H9 (cell line): ENCODE measurements at regions not wholly inside any gene's neighbourhood (a gene's known extent, or its start where the extent isn't known, plus 50 kb on each side); places are given as distances from the start of the nearest gene placed in this dataset.

Source experiments
- DNase-seq: peaks from one replicate; pipeline ENCODE4 v3.0.0-alpha.2; 2017
- H2AFZ ChIP-seq: one replicate; pipeline ENCODE4 v1.6.1; 2013; ENCODE audit warnings: mild to moderate bottlenecking, low read length, control low read depth, moderate library complexity
- H2AK5ac ChIP-seq: 2 replicates; pipeline ENCODE4 v1.6.1; 2013; ENCODE audit warnings: low read length, control low read depth, mixed read lengths; ENCODE audit not compliant: insufficient read length
- H2BK120ac ChIP-seq: one replicate; pipeline ENCODE4 v1.6.1; 2013; ENCODE audit warnings: low read depth, mild to moderate bottlenecking, low read length, control low read depth, inconsistent platforms; ENCODE audit not compliant: poor library complexity, severe bottlenecking
- H2BK12ac ChIP-seq: 2 replicates; pipeline ENCODE4 v1.6.1; 2013; ENCODE audit warnings: low read length, control low read depth, mixed read lengths, low read depth; ENCODE audit not compliant: insufficient read length
- H2BK15ac ChIP-seq: 2 replicates; pipeline ENCODE4 v1.6.1; 2013; ENCODE audit warnings: low read depth, low read length, control low read depth
- H2BK20ac ChIP-seq: one replicate; pipeline ENCODE4 v1.6.1; 2013; ENCODE audit warnings: low read depth, mild to moderate bottlenecking, low read length, control low read depth, inconsistent platforms; ENCODE audit not compliant: poor library complexity, severe bottlenecking
- H2BK5ac ChIP-seq: 2 replicates; pipeline ENCODE4 v1.6.1; 2013; ENCODE audit warnings: low read length, control low read depth, mixed read lengths; ENCODE audit not compliant: insufficient read length
- H3K14ac ChIP-seq: 2 replicates; pipeline ENCODE4 v1.6.1; 2013; ENCODE audit warnings: low read length, control low read depth; ENCODE audit not compliant: insufficient read depth
- H3K18ac ChIP-seq: 2 replicates; pipeline ENCODE4 v1.6.1; 2013; ENCODE audit warnings: low read depth, mild to moderate bottlenecking, mixed read lengths, low read length, control low read depth; ENCODE audit not compliant: insufficient read length
- H3K23ac ChIP-seq: 2 replicates; pipeline ENCODE4 v1.6.1; 2013; ENCODE audit warnings: low read length, control low read depth, mixed read lengths, low read depth; ENCODE audit not compliant: insufficient read length
- H3K23me2 ChIP-seq: 2 replicates; pipeline ENCODE4 v1.6.1; 2013; ENCODE audit warnings: low read depth, mild to moderate bottlenecking, mixed read lengths, low read length, control low read depth; ENCODE audit not compliant: insufficient read length, poor library complexity, severe bottlenecking
- H3K27ac ChIP-seq: 2 replicates; pipeline ENCODE4 v1.5.1; 2013; ENCODE audit warnings: low read length, control low read depth, mixed read lengths, low read depth; ENCODE audit not compliant: insufficient read length
- H3K27me3 ChIP-seq: 2 replicates; pipeline ENCODE4 v1.6.1; 2013; ENCODE audit warnings: low read length, control low read depth, inconsistent platforms; ENCODE audit not compliant: insufficient read depth
- H3K4ac ChIP-seq: 2 replicates; pipeline ENCODE4 v1.6.1; 2013; ENCODE audit warnings: low read depth, mild to moderate bottlenecking, control low read depth, inconsistent platforms, low read length, moderate library complexity
- H3K4me1 ChIP-seq: 2 replicates; pipeline ENCODE4 v1.6.1; 2013; ENCODE audit warnings: low read length, control low read depth, inconsistent platforms; ENCODE audit not compliant: insufficient read depth
- H3K4me2 ChIP-seq: 2 replicates; pipeline ENCODE4 v1.6.1; 2013; ENCODE audit warnings: low read length, control low read depth, mixed read lengths; ENCODE audit not compliant: insufficient read length, insufficient read depth
- H3K56ac ChIP-seq: 2 replicates; pipeline ENCODE4 v1.6.1; 2013; ENCODE audit warnings: low read depth, mild to moderate bottlenecking, mixed read lengths, low read length, control low read depth; ENCODE audit not compliant: insufficient read length
- H3K79me1 ChIP-seq: 2 replicates; pipeline ENCODE4 v1.6.1; 2013; ENCODE audit warnings: low read depth, mild to moderate bottlenecking, moderate library complexity, low read length, control low read depth, inconsistent platforms; ENCODE audit not compliant: insufficient read depth, poor library complexity, severe bottlenecking
- H3K79me2 ChIP-seq: 2 replicates; pipeline ENCODE4 v1.6.1; 2013; ENCODE audit warnings: low read length, control low read depth, inconsistent platforms; ENCODE audit not compliant: insufficient read depth
- H3K9ac ChIP-seq: 2 replicates; pipeline ENCODE4 v1.6.1; 2013; ENCODE audit warnings: low read length, control low read depth, mixed read lengths; ENCODE audit not compliant: insufficient read length; ENCODE audit errors: extremely low read depth
- H3K9me3 ChIP-seq: one replicate; pipeline ENCODE4 v1.6.1; 2013; ENCODE audit warnings: low read depth, low read length, inconsistent platforms; ENCODE audit not compliant: control insufficient read depth
- H3T11ph ChIP-seq: one replicate; pipeline ENCODE4 v1.6.1; 2013; ENCODE audit warnings: mild to moderate bottlenecking, low read length, control low read depth, inconsistent platforms
- H4K20me1 ChIP-seq: one replicate; pipeline ENCODE4 v1.6.1; 2013; ENCODE audit not compliant: control insufficient read depth, insufficient read length, insufficient read depth
- H4K5ac ChIP-seq: 2 replicates; pipeline ENCODE4 v1.6.1; 2013; ENCODE audit warnings: low read depth, mild to moderate bottlenecking, mixed read lengths, low read length, control low read depth; ENCODE audit not compliant: insufficient read length
- H4K8ac ChIP-seq: replicated peaks from 2 replicates; pipeline ENCODE4 v1.6.1; 2013; ENCODE audit warnings: low read length, control low read depth, mixed read lengths, low read depth; ENCODE audit not compliant: insufficient read length
- H4K91ac ChIP-seq: 2 replicates; pipeline ENCODE4 v1.6.1; 2013; ENCODE audit warnings: low read depth, mild to moderate bottlenecking, moderate library complexity, mixed read lengths, low read length, control low read depth; ENCODE audit not compliant: insufficient read length
- H3K27ac Mint-ChIP-seq, 3 experiments: 2 replicates in 2 of 3; 3 replicates in 1 of 3; pipeline ENCODE4 v1.8.0; 2020 to 2021; ENCODE audit warnings: mixed read lengths in 3 of 3, mild to moderate bottlenecking in 1 of 3, moderate library complexity in 1 of 3
- H3K27me3 Mint-ChIP-seq: 2 replicates; pipeline ENCODE4 v1.8.0; 2021; ENCODE audit warnings: low read depth, mild to moderate bottlenecking, moderate library complexity, mixed read lengths
- H3K36me3 Mint-ChIP-seq, 3 experiments: 2 replicates in 2 of 3; 3 replicates in 1 of 3; pipeline ENCODE4 v1.8.0; 2020 to 2021; ENCODE audit warnings: low read depth in 3 of 3, mixed read lengths in 3 of 3; ENCODE audit not compliant: insufficient read depth in 1 of 3
- H3K4me1 Mint-ChIP-seq, 2 experiments: 2 replicates each; pipeline ENCODE4 v1.8.0; 2020; ENCODE audit warnings: mixed read lengths in 2 of 2
- H3K4me3 Mint-ChIP-seq, 2 experiments: 2 replicates in 1 of 2; 3 replicates in 1 of 2; pipeline ENCODE4 v1.8.0; 2020 to 2021; ENCODE audit warnings: mild to moderate bottlenecking in 2 of 2, mixed read lengths in 2 of 2, moderate library complexity in 1 of 2
- H3K9me3 Mint-ChIP-seq, 2 experiments: 2 replicates in 1 of 2; 3 replicates in 1 of 2; pipeline ENCODE4 v1.8.0; 2020; ENCODE audit warnings: mild to moderate bottlenecking in 2 of 2, mixed read lengths in 2 of 2, moderate library complexity in 1 of 2
- WGBS: extraction: QIAGEN DNeasy Blood & Tissue Kit; methylation state at CpG from one replicate; pipeline ENCODE4 v1.1.7; 2013; ENCODE audit warnings: missing lambda C conversion rate, low lambda C conversion rate, mixed read lengths; ENCODE audit not compliant: insufficient read length; ENCODE audit errors: extremely low coverage; 5-methylcytosine and 5-hydroxymethylcytosine counted together
- TF ChIP-seq, protein P1 (sequence below): fragments of 200-600 bp; sonication (generic); conservative IDR thresholded peaks from 3 replicates; pipeline ENCODE4 v1.8.0; 2021; ENCODE audit warnings: antibody characterized with exemption, mild to moderate bottlenecking

DNA sequence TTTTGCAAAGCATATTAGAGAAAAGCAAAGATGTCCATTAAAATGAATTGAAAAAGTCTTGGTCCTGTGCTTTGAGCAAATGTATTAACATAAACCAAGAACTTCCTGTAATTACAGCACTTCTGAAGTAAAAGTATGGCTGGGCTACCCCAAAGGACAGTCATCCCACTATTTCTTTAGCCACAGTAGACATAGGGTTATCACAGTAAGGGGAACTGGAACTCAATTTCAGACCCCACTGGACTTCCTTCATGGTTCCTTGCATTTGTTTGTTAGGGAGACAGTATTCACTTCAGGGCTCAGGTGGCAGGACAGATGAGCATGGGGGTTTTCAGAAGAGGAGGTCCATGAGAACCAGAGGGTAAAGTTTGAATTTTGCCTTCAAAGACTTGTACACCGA is 203.1 kb upstream of the PDE1C start:
- H2BK15ac ChIP-seq: no peak overlapping the region
- H2BK120ac ChIP-seq: no peak overlapping the region
- H2AK5ac ChIP-seq: no peak overlapping the region
- no peaks in the 10 kb centered on the region for H4K20me1 ChIP-seq
- no peak overlapping the region for H2BK5ac ChIP-seq
- no peak overlapping the region for H3K4me2 ChIP-seq
- H3K18ac ChIP-seq: no peak overlapping the region
- TF ChIP-seq, protein P1, sequence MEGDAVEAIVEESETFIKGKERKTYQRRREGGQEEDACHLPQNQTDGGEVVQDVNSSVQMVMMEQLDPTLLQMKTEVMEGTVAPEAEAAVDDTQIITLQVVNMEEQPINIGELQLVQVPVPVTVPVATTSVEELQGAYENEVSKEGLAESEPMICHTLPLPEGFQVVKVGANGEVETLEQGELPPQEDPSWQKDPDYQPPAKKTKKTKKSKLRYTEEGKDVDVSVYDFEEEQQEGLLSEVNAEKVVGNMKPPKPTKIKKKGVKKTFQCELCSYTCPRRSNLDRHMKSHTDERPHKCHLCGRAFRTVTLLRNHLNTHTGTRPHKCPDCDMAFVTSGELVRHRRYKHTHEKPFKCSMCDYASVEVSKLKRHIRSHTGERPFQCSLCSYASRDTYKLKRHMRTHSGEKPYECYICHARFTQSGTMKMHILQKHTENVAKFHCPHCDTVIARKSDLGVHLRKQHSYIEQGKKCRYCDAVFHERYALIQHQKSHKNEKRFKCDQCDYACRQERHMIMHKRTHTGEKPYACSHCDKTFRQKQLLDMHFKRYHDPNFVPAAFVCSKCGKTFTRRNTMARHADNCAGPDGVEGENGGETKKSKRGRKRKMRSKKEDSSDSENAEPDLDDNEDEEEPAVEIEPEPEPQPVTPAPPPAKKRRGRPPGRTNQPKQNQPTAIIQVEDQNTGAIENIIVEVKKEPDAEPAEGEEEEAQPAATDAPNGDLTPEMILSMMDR: no peak
- H3K23me2 ChIP-seq: no peaks in the 10 kb centered on the region
- Mint-ChIP-seq H3K36me3 (no peaks in the 10 kb centered on the region), H3K27ac (no peak overlapping the region), H3K9me3 (no peaks in the 10 kb centered on the region), H3K4me3 (no peak overlapping the region), H3K27me3 (peaks cover 18% of the 10 kb centered on the region), H3K4me1 (peaks cover 5 to 9% of the 10 kb centered on the region in 2 experiments)
- H3K9ac ChIP-seq: no peak overlapping the region
- no peak overlapping the region for H3K14ac ChIP-seq
- H2AFZ ChIP-seq: no peak overlapping the region
- no peak overlapping the region for H3K27ac ChIP-seq
- H2BK20ac ChIP-seq: no peak overlapping the region
- H3T11ph ChIP-seq: no peak overlapping the region
- H3K27me3 ChIP-seq: no peaks in the 10 kb centered on the region
- H3K56ac ChIP-seq: no peak overlapping the region
- H3K4me1 ChIP-seq: peaks cover 2% of the 10 kb centered on the region; the same call in 1 of the 2 replicates
- H2BK12ac ChIP-seq: no peak overlapping the region
- no peaks in the 10 kb centered on the region for H3K9me3 ChIP-seq
- DNase-seq: no peak
- H3K23ac ChIP-seq: no peak overlapping the region
- H3K79me1 ChIP-seq: no peaks in the 10 kb centered on the region
- no peak overlapping the region for H4K91ac ChIP-seq
- WGBS: no CpG with 5 or more reads among the region's 1 CpG
- H4K5ac ChIP-seq: no peak overlapping the region
- no peak overlapping the region for H4K8ac ChIP-seq
- H3K79me2 ChIP-seq: no peaks in the 10 kb centered on the region
- H3K4ac ChIP-seq: no peak overlapping the region
